BE2C (cell line): ENCODE measurements at regions not wholly inside any gene's neighbourhood (a gene's known extent, or its start where the extent isn't known, plus 50 kb on each side); places are given as distances from the start of the nearest gene placed in this dataset.
A peak's percentile ranks its signal among the peaks of the same experiment; 100 is the strongest.

ENCODE experiments used
- DNase-seq: peaks from one replicate; pipeline ENCODE4 v3.0.0-alpha.2; 2020
- H3K27me3 ChIP-seq: fragments of 250-450 bp; sonication (Bioruptor Pico); 2 replicates; pipeline ENCODE4 v1.5.1; 2020; ENCODE audit warnings: mild to moderate bottlenecking
- H3K36me3 ChIP-seq: fragments of 250-450 bp; sonication (Bioruptor Pico); 2 replicates; pipeline ENCODE4 v1.5.1; 2020; ENCODE audit warnings: mild to moderate bottlenecking
- H3K4me1 ChIP-seq: fragments of 250-450 bp; sonication (Bioruptor Pico); 2 replicates; pipeline ENCODE4 v1.5.1; 2020
- H3K4me3 ChIP-seq: 2 replicates; pipeline ENCODE4 v1.5.1; 2011; ENCODE audit warnings: low read depth, low read length
- H3K9me3 ChIP-seq: fragments of 250-450 bp; sonication (Bioruptor Pico); 2 replicates; pipeline ENCODE4 v1.5.1; 2020
- CTCF ChIP-seq: IDR thresholded peaks from 2 replicates; pipeline ENCODE4 v1.5.1; 2012; ENCODE audit warnings: mild to moderate bottlenecking, low read depth, low read length

GRCh38 chr3:83096-83495 lies 113.5 kb upstream of the CHL1 start:
- Histone ChIP-seq H3K27me3 (no peaks in the 10 kb centered on the region), H3K4me1 (no peaks in the 10 kb centered on the region), H3K36me3 (no peaks in the 10 kb centered on the region), H3K4me3 (no peak overlapping the region), H3K9me3 (no peaks in the 10 kb centered on the region)
- no peak for DNase-seq
- no peak for TF ChIP-seq CTCF

- no peaks in the 10 kb centered on the region for H3K9me3 ChIP-seq
- no peaks in the 10 kb centered on the region for H3K27me3 ChIP-seq
- H3K36me3 ChIP-seq = no peaks in the 10 kb centered on the region
- H3K4me1 ChIP-seq = no peaks in the 10 kb centered on the region
- TF ChIP-seq CTCF = no peak
- peak; percentile 6 for DNase-seq
- no peak overlapping the region for H3K4me3 ChIP-seq
Measured at GRCh38 chr3:85180-85579, 111.4 kb upstream of the CHL1 start.

DNA sequence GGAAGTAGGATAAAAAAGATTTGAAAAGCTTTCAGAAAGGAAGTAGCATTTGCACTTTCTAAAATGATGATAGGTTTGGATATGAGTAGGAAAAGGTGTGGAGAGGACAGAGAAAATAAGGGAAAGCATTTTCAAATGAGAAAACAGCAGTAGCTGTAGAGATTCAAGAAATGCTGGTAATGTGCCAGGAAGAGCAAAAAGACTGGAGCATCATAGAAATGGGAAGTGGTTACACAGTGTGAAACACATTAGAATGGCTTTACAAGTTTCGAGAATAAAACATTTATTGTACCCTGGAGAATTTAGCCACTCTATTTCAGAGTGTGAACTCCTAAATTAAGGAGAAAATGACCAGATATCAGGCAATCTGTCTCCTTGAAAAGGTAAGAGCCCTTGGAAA lies 108.3 kb upstream of the CHL1 start:
- H3K9me3 ChIP-seq = no peaks in the 10 kb centered on the region
- H3K27me3 ChIP-seq = no peaks in the 10 kb centered on the region
- no peaks in the 10 kb centered on the region for H3K36me3 ChIP-seq
- no peak for TF ChIP-seq CTCF
- no peak overlapping the region for H3K4me3 ChIP-seq
- no peak for DNase-seq
- H3K4me1 ChIP-seq = no peaks in the 10 kb centered on the region

GRCh38 chr3:93746-94145 lies 102.8 kb upstream of the CHL1 start:
- H3K4me1 ChIP-seq = no peaks in the 10 kb centered on the region
- no peak overlapping the region for H3K4me3 ChIP-seq
- H3K36me3 ChIP-seq = no peaks in the 10 kb centered on the region
- TF ChIP-seq CTCF = no peak
- no peaks in the 10 kb centered on the region for H3K27me3 ChIP-seq
- DNase-seq = no peak
- no peaks in the 10 kb centered on the region for H3K9me3 ChIP-seq

- Histone ChIP-seq H3K9me3 (no peaks in the 10 kb centered on the region), H3K4me3 (no peak overlapping the region), H3K36me3 (no peaks in the 10 kb centered on the region), H3K4me1 (no peaks in the 10 kb centered on the region), H3K27me3 (no peaks in the 10 kb centered on the region)
- DNase-seq = no peak
- TF ChIP-seq CTCF = no peak
Measured at GRCh38 chr3:96259-96658, 100.3 kb upstream of the CHL1 start.

- Histone ChIP-seq H3K27me3 (no peaks in the 10 kb centered on the region), H3K36me3 (no peaks in the 10 kb centered on the region), H3K4me1 (no peaks in the 10 kb centered on the region), H3K9me3 (no peaks in the 10 kb centered on the region), H3K4me3 (no peak overlapping the region)
- no peak for DNase-seq
- no peak for TF ChIP-seq CTCF
Measured at GRCh38 chr3:97417-98258, 98.9 kb upstream of the CHL1 start.
